ENCODE measurements at regions not wholly inside any gene's neighbourhood (a gene's known extent, or its start where the extent isn't known, plus 50 kb on each side); places are given as distances from the start of the nearest gene placed in this dataset.

GRCh38 chr2:52959801-52960200 lies 807.8 kb upstream of the CHAC2 start:
- H3K9me3 ChIP-seq = no peaks in the 10 kb centered on the region
- H3K4me1 ChIP-seq (ENCODE audit: control insufficient read depth in 1 of 2, insufficient read depth in 1 of 2, low read depth in 1 of 2, low read length in 1 of 2) = no peaks in the 10 kb centered on the region
- H3K27ac ChIP-seq = no peak overlapping the region

GRCh38 chr2:52956766-52957165 lies 810.8 kb upstream of the CHAC2 start:
- Histone ChIP-seq H3K4me1 (ENCODE audit: control insufficient read depth in 1 of 2, insufficient read depth in 1 of 2, low read depth in 1 of 2, low read length in 1 of 2) (no peaks in the 10 kb centered on the region), H3K9me3 (no peaks in the 10 kb centered on the region), H3K27ac (no peak overlapping the region), H3K4me3 (ENCODE audit: low read depth in 1 of 2, low read length in 1 of 2) (no peak overlapping the region), H3K36me3 (no peaks in the 10 kb centered on the region), H3K27me3 (no peaks in the 10 kb centered on the region)
- TF ChIP-seq CTCF (IDR thresholded peaks at IDR 0.05) = no peak

More at GRCh38 chr2:52959801-52960200, 807.8 kb upstream of the CHAC2 start:
- no peak overlapping the region for H3K4me3 ChIP-seq (ENCODE audit: low read depth in 1 of 2, low read length in 1 of 2)
- no peak for TF ChIP-seq CTCF (IDR thresholded peaks at IDR 0.05)
- no peaks in the 10 kb centered on the region for H3K36me3 ChIP-seq
- no peaks in the 10 kb centered on the region for H3K27me3 ChIP-seq

GRCh38 chr2:52956118-52956517 lies 811.5 kb upstream of the CHAC2 start:
- Histone ChIP-seq H3K4me3 (ENCODE audit: low read depth in 1 of 2, low read length in 1 of 2) (no peak overlapping the region), H3K27me3 (no peaks in the 10 kb centered on the region), H3K36me3 (no peaks in the 10 kb centered on the region), H3K27ac (no peak overlapping the region), H3K9me3 (no peaks in the 10 kb centered on the region), H3K4me1 (ENCODE audit: control insufficient read depth in 1 of 2, insufficient read depth in 1 of 2, low read depth in 1 of 2, low read length in 1 of 2) (no peaks in the 10 kb centered on the region)
- TF ChIP-seq CTCF (IDR thresholded peaks at IDR 0.05) = no peak

- TF ChIP-seq CTCF (IDR thresholded peaks at IDR 0.05) = no peak
- Histone ChIP-seq H3K36me3 (no peaks in the 10 kb centered on the region), H3K4me3 (ENCODE audit: low read depth in 1 of 2, low read length in 1 of 2) (no peak overlapping the region), H3K4me1 (ENCODE audit: control insufficient read depth in 1 of 2, insufficient read depth in 1 of 2, low read depth in 1 of 2, low read length in 1 of 2) (no peaks in the 10 kb centered on the region), H3K27me3 (no peaks in the 10 kb centered on the region), H3K27ac (no peak overlapping the region), H3K9me3 (no peaks in the 10 kb centered on the region)
These were observed 812.5 kb upstream of the CHAC2 start for GRCh38 chr2:52955079-52955478.

- TF ChIP-seq CTCF (IDR thresholded peaks at IDR 0.05) = no peak
- Histone ChIP-seq H3K4me1 (ENCODE audit: control insufficient read depth in 1 of 2, insufficient read depth in 1 of 2, low read depth in 1 of 2, low read length in 1 of 2) (no peaks in the 10 kb centered on the region), H3K4me3 (ENCODE audit: low read depth in 1 of 2, low read length in 1 of 2) (no peak overlapping the region), H3K36me3 (no peaks in the 10 kb centered on the region), H3K9me3 (no peaks in the 10 kb centered on the region), H3K27me3 (no peaks in the 10 kb centered on the region), H3K27ac (no peak overlapping the region)
These were observed 827.5 kb upstream of the CHAC2 start for GRCh38 chr2:52940101-52940500.

GRCh38 chr2:52939250-52939649 lies 828.4 kb upstream of the CHAC2 start:
- no peak overlapping the region for H3K4me3 ChIP-seq (ENCODE audit: low read depth in 1 of 2, low read length in 1 of 2)
- TF ChIP-seq CTCF (IDR thresholded peaks at IDR 0.05) = no peak
- H3K4me1 ChIP-seq (ENCODE audit: control insufficient read depth in 1 of 2, insufficient read depth in 1 of 2, low read depth in 1 of 2, low read length in 1 of 2) = no peaks in the 10 kb centered on the region
- no peak overlapping the region for H3K27ac ChIP-seq
- no peaks in the 10 kb centered on the region for H3K36me3 ChIP-seq
- no peaks in the 10 kb centered on the region for H3K9me3 ChIP-seq
- H3K27me3 ChIP-seq = no peaks in the 10 kb centered on the region
